SJCRH30 (cell line): ENCODE measurements at regions not wholly inside any gene's neighbourhood (a gene's known extent, or its start where the extent isn't known, plus 50 kb on each side); places are given as distances from the start of the nearest gene placed in this dataset.

Experiments
- DNase-seq, 2 experiments: peaks; one replicate each; pipeline ENCODE4 v3.0.0-alpha.2; 2015 to 2020
- H3K27ac ChIP-seq: fragments of 250-450 bp; sonication (Bioruptor Pico); 2 replicates; pipeline ENCODE4 v1.5.1; 2020; ENCODE audit warnings: mild to moderate bottlenecking, moderate library complexity
- H3K27me3 ChIP-seq: fragments of 250-450 bp; sonication (Bioruptor Pico); 2 replicates; pipeline ENCODE4 v1.5.1; 2020; ENCODE audit warnings: mild to moderate bottlenecking, moderate library complexity
- H3K36me3 ChIP-seq: fragments of 250-450 bp; sonication (Bioruptor Pico); 2 replicates; pipeline ENCODE4 v1.5.1; 2020; ENCODE audit warnings: mild to moderate bottlenecking, moderate library complexity
- H3K4me1 ChIP-seq: fragments of 250-450 bp; sonication (Bioruptor Pico); 2 replicates; pipeline ENCODE4 v1.5.1; 2020; ENCODE audit warnings: mild to moderate bottlenecking, moderate library complexity
- H3K4me3 ChIP-seq: fragments of 250-450 bp; sonication (Bioruptor Pico); 2 replicates; pipeline ENCODE4 v1.5.1; 2020; ENCODE audit warnings: mild to moderate bottlenecking, moderate library complexity
- H3K9me3 ChIP-seq: fragments of 250-450 bp; sonication (Bioruptor Pico); replicated peaks from 2 replicates; pipeline ENCODE4 v1.5.1; 2020; ENCODE audit warnings: mild to moderate bottlenecking, moderate library complexity

GRCh38 chr12:114998750-114999128, 314.8 kb upstream of the TBX3 start:
- Histone ChIP-seq H3K27ac (no peak overlapping the region), H3K4me1 (no peaks in the 10 kb centered on the region)

DNA sequence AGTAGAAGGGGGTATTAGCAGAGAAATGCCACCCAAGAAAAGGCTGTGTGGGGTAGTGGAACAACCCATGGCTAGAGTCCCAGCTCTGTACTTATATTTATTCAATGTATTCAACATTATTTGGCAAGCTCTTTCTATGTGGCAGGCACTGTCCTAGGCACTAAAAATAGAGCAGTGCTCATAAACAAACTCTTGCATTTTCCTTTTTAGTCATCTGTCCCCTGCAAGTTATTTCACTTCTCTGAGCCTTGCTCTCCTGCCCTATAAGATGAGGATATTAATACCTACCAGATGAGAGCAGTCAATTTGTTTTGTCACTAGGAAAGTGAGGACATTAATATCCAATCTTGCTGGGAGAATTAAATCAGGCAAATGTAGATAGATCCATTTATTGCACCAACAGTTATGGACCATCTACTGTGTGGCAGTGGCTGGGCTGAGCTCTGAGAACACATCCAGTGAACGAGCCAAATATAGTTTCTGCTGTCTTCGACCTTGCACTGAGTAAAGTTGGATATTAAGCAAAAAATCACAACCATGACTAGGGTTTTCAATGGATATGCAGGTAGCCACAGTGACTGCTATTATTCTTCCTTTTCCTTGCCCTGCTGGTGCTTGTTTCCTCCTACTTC, 314.3 kb upstream of the TBX3 start:
- Histone ChIP-seq H3K9me3 (no peaks in the 10 kb centered on the region), H3K4me1 (no peaks in the 10 kb centered on the region), H3K4me3 (no peak overlapping the region), H3K27me3 (no peaks in the 10 kb centered on the region), H3K27ac (no peak overlapping the region), H3K36me3 (no peaks in the 10 kb centered on the region)
- DNase-seq = no peak

More at GRCh38 chr12:114998750-114999128, 314.8 kb upstream of the TBX3 start:
- Histone ChIP-seq H3K27me3 (no peaks in the 10 kb centered on the region), H3K4me3 (no peak overlapping the region), H3K9me3 (no peaks in the 10 kb centered on the region), H3K36me3 (no peaks in the 10 kb centered on the region)
- DNase-seq = no peak

DNA sequence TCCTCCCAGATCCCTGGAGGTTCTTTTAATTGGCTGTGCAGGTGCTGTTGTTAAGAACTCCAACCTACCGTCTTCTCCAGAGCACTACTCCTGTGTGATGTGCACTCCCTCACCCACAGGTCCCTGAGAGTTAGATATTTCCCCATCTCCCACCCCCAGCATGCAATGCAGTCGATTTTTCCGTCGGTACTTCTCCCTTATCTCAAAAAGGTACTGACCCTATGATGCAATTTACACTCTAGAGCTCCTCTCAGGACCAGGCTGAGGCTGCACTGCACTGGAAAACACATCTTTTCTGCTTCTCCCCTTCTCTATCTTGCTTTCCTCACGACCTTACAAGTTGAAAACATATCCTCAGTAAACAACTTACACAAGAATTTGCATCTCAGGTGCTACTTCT, 312.4 kb upstream of the TBX3 start:
- Histone ChIP-seq H3K4me3 (no peak overlapping the region), H3K4me1 (no peaks in the 10 kb centered on the region), H3K36me3 (no peaks in the 10 kb centered on the region), H3K27me3 (no peaks in the 10 kb centered on the region), H3K27ac (no peak overlapping the region), H3K9me3 (no peaks in the 10 kb centered on the region)
- no peak for DNase-seq

DNA sequence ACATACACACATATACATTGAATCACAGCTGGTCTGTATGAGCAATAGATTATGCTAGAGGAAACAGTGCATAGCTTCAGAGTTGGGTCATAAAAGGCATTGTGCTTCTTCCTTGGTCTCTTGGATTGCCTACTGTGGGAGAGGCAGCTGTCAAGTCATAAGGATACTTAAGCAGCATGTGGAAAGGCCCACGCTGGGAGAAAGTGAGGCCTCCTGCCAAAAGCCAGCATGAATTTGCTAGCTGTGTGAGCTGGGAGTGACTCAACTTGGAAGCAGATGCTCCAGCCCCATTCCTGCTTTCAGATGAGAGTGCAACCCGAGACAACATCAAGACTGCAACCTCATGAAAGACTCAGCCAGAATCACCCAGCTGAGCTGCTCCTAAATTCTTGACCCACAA, 311.9 kb upstream of the TBX3 start:
- H3K36me3 ChIP-seq = no peaks in the 10 kb centered on the region
- no peaks in the 10 kb centered on the region for H3K9me3 ChIP-seq
- H3K27me3 ChIP-seq = no peaks in the 10 kb centered on the region
- no peaks in the 10 kb centered on the region for H3K4me1 ChIP-seq
- DNase-seq = no peak
- H3K27ac ChIP-seq = no peak overlapping the region
- no peak overlapping the region for H3K4me3 ChIP-seq

- Histone ChIP-seq H3K36me3 (no peaks in the 10 kb centered on the region), H3K4me3 (no peak overlapping the region), H3K4me1 (no peaks in the 10 kb centered on the region), H3K27me3 (no peaks in the 10 kb centered on the region), H3K27ac (no peak overlapping the region), H3K9me3 (no peaks in the 10 kb centered on the region)
- no peak for DNase-seq
These were observed 309.2 kb upstream of the TBX3 start for GRCh38 chr12:114993165-114993564.

- Histone ChIP-seq H3K27ac (no peak overlapping the region), H3K9me3 (no peaks in the 10 kb centered on the region), H3K4me1 (no peaks in the 10 kb centered on the region), H3K27me3 (no peaks in the 10 kb centered on the region), H3K36me3 (no peaks in the 10 kb centered on the region), H3K4me3 (no peak overlapping the region)
- DNase-seq = no peak
These were observed 308.5 kb upstream of the TBX3 start for GRCh38 chr12:114992443-114992842.

DNA sequence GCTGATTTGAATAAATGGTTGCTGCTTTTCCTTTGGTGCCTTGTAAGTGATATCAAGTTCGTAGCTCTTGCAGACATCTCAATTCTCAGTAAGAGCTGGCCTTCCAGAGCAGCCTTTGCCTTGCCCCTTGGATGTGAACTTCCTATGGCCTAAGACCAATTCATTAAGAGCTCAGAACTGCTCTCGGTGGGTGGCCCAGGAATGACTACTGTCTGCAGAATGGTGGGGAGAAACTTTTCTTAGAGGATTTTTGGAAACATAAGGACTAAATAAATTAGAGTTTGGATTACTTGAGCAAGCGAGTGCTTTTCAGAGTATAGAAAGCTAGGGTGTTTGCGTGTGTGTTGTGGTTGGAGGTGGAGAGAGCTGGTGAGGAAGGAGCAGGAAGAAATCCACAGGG, 306.4 kb upstream of the TBX3 start:
- no peaks in the 10 kb centered on the region for H3K9me3 ChIP-seq

GRCh38 chr12:114986849-114987248, 302.9 kb upstream of the TBX3 start:
- no peak overlapping the region for H3K27ac ChIP-seq
- no peaks in the 10 kb centered on the region for H3K27me3 ChIP-seq
- H3K4me1 ChIP-seq = no peaks in the 10 kb centered on the region
- no peaks in the 10 kb centered on the region for H3K9me3 ChIP-seq
- no peak for DNase-seq
- H3K36me3 ChIP-seq = no peaks in the 10 kb centered on the region
- H3K4me3 ChIP-seq = no peak overlapping the region

More for the DNA sequence above, 306.4 kb upstream of the TBX3 start:
- Histone ChIP-seq H3K27me3 (no peaks in the 10 kb centered on the region), H3K4me3 (no peak overlapping the region), H3K4me1 (no peaks in the 10 kb centered on the region), H3K27ac (no peak overlapping the region), H3K36me3 (no peaks in the 10 kb centered on the region)
- no peak for DNase-seq

DNA sequence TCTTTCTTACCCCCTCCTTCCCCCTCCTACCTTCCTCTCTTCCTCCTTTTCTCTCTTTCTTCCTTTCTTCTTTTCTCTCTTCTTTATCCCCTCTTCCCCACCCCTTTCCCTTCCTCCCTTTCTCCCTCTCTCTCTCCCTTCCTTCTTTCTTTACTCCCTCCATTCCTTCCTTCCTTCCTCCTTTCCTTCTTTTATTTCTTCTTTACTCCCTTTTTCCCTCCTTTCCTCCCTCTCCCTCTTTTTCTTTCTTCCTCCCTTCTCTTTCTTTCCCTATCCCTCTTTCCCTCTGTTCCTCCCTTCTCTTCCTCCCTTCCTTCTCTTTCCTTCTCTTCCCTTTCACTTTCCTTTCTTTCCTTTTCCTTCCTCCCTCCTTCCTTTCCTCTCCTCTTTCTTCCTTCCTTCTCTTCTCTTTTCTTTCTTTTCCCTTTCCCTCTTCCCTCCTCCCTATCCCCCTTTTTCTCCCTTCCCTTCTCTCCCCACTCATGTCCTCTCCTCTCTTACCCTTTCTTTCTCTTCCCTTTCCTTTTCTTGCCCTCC, 302.3 kb upstream of the TBX3 start:
- Histone ChIP-seq H3K27ac (no peak overlapping the region), H3K9me3 (no peaks in the 10 kb centered on the region), H3K4me3 (no peak overlapping the region), H3K4me1 (no peaks in the 10 kb centered on the region), H3K27me3 (no peaks in the 10 kb centered on the region), H3K36me3 (no peaks in the 10 kb centered on the region)
- DNase-seq = no peak

GRCh38 chr12:114984634-114985061, 300.7 kb upstream of the TBX3 start:
- Histone ChIP-seq H3K4me1 (no peaks in the 10 kb centered on the region), H3K9me3 (no peaks in the 10 kb centered on the region)
- no peak for DNase-seq

DNA sequence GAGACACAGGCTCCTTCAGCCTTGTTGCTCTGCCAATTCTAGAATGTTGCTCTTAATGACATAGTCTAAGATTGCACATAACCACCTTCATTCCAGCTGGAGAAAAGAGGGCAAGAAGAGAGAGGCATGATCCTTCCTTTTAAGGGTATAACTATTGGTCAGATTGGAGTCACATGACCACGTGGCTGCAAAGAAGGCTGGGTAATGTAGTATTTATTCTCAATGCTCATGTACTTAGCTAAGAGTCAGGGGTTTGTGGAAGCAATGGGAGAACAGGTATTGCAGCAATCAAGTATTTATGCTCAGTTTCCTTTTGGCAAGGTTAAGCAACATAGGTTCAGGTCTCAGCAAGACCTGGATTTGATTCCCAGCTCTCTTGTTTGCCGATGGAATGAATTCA, 298.8 kb upstream of the TBX3 start:
- no peak overlapping the region for H3K27ac ChIP-seq
- no peaks in the 10 kb centered on the region for H3K27me3 ChIP-seq
- no peaks in the 10 kb centered on the region for H3K4me1 ChIP-seq
- no peak overlapping the region for H3K4me3 ChIP-seq
- H3K36me3 ChIP-seq = no peaks in the 10 kb centered on the region
- H3K9me3 ChIP-seq = no peaks in the 10 kb centered on the region
- DNase-seq = no peak

More at GRCh38 chr12:114984634-114985061, 300.7 kb upstream of the TBX3 start:
- Histone ChIP-seq H3K27me3 (no peaks in the 10 kb centered on the region), H3K27ac (no peak overlapping the region), H3K4me3 (no peak overlapping the region), H3K36me3 (no peaks in the 10 kb centered on the region)

- H3K9me3 ChIP-seq = no peaks in the 10 kb centered on the region
- no peak overlapping the region for H3K27ac ChIP-seq
- no peak for DNase-seq
- no peaks in the 10 kb centered on the region for H3K4me1 ChIP-seq
- no peaks in the 10 kb centered on the region for H3K36me3 ChIP-seq
- H3K4me3 ChIP-seq = no peak overlapping the region
- no peaks in the 10 kb centered on the region for H3K27me3 ChIP-seq
These were observed 297.1 kb upstream of the TBX3 start for GRCh38 chr12:114981036-114981435.

GRCh38 chr12:114976959-114977358, 293.0 kb upstream of the TBX3 start:
- Histone ChIP-seq H3K4me1 (no peaks in the 10 kb centered on the region), H3K4me3 (no peak overlapping the region), H3K9me3 (no peaks in the 10 kb centered on the region), H3K27ac (no peak overlapping the region), H3K36me3 (no peaks in the 10 kb centered on the region), H3K27me3 (no peaks in the 10 kb centered on the region)
- no peak for DNase-seq

GRCh38 chr12:114976372-114976771, 292.4 kb upstream of the TBX3 start:
- no peaks in the 10 kb centered on the region for H3K4me1 ChIP-seq
- H3K27ac ChIP-seq = no peak overlapping the region
- no peaks in the 10 kb centered on the region for H3K27me3 ChIP-seq
- H3K9me3 ChIP-seq = no peaks in the 10 kb centered on the region
- no peak for DNase-seq
- no peak overlapping the region for H3K4me3 ChIP-seq
- no peaks in the 10 kb centered on the region for H3K36me3 ChIP-seq

DNA sequence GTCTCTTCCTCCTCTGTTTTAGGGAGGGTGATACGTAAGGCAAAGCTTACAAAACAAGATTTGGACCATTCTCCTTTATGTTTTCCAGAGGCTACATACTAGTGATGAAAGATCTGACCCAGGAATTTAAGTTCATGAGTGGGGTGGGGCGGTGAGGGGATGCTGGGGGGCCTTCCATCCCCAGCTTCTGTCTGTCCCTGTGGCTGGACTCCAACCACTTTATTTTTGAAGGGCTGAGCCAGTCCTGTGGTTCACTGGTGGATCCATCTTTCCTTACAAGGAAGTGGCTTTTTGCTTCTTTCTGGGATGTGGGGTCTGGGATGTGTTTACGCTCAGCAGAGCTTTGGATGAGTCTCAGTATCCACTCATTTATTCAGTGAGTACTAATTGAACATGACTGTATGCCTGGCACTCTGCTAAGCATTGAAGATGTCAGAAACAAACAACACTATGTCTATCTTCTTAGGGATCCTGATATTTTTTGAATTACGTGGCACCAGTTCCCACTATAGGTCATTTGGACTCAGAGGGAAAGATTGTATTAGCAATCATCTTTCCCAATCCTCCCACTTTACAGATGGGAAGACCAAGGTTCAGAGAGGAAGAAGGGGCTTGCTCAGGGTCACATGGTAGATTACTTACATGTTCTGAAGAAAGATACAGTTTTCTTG, 291.8 kb upstream of the TBX3 start:
- Histone ChIP-seq H3K27ac (no peak overlapping the region), H3K36me3 (no peaks in the 10 kb centered on the region), H3K4me1 (no peaks in the 10 kb centered on the region), H3K9me3 (no peaks in the 10 kb centered on the region), H3K27me3 (no peaks in the 10 kb centered on the region), H3K4me3 (no peak overlapping the region)
- DNase-seq = no peak
